ENCODE measurements at regions not wholly inside any gene's neighbourhood (a gene's known extent, or its start where the extent isn't known, plus 50 kb on each side); places are given as distances from the start of the nearest gene placed in this dataset.

GRCh38 chr11:122394313-122394712 lies 261.2 kb upstream of the UBASH3B start:
- DNase-seq: no peak

DNA sequence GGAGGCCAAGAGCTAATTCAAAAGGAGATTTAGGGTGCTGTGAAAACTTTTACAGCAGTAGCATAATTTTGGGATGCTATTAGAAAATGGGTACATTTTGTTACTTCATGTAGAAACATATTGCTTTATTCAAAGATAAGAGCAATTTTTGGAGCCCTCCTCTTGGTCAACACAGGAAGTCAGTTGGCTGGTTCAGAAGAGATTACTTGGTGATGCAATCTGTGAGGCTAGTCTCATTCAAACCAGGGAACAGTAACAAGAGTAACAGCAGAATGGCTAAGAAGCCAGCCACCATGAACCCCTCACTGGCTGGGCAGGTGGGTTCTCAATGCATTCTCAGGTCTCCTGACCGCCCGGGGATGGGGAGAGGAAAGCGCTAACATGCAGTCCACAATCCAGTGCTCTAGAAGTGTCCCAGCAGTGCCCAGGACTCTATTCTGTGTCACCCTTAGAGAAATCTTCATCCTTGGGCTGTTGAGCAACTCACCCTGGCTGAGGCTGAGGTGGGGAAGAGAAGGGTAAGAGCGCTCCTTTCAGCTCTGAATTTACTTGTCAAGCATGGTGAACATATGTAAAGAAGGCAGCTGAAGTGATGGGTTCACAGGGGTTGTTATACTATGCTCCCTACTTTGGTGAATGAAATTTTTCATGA lies 262.2 kb upstream of the UBASH3B start:
- no peak for DNase-seq

- no peak for DNase-seq
Measured at GRCh38 chr11:122392508-122392907, 263.0 kb upstream of the UBASH3B start.

- DNase-seq: no peak
Measured at GRCh38 chr11:122391049-122391448, 264.5 kb upstream of the UBASH3B start.

- DNase-seq: no peak
Measured at GRCh38 chr11:122383186-122383585, 267.2 kb upstream of the BLID start.

DNA sequence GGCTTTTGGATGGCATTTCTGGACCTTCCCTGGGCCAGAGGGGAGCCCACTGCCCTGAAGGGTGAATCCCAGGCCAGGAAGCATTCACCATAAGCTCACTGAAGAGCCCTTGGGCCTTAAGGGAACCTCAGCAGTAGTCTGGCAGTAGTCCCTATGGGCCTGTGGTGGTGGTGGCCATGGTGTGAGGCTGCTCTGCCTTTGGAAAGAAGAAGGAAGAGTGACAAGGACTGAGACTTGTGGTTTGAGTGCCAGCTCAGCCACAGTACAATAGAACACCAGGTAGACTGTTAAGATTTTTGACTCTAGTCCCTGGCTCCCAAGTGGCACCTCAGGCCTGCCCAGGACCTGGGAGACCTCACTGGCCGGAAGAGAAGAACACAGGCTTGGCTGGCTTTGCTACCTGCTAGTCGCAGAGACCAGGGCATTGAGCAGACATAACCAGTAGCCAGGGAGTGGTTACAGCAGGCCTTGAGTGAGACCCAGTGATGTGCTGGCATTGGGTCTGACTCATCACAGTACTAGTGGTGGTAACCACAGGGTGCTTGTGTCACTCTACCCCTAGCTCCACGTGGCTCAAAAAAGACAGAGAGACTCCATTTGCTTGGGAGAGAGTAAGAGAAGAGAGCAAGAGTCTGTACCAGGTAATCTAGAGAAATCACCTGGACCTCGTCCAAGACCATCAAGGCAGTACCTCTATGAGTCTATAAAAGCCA lies 259.8 kb upstream of the BLID start:
- DNase-seq: no peak

GRCh38 chr11:122368796-122369195 lies 252.8 kb upstream of the BLID start:
- DNase-seq: no peak

GRCh38 chr11:122367809-122368231 lies 251.8 kb upstream of the BLID start:
- DNase-seq: no peak

- DNase-seq: no peak
Measured at GRCh38 chr11:122365610-122366360, 249.8 kb upstream of the BLID start.

DNA sequence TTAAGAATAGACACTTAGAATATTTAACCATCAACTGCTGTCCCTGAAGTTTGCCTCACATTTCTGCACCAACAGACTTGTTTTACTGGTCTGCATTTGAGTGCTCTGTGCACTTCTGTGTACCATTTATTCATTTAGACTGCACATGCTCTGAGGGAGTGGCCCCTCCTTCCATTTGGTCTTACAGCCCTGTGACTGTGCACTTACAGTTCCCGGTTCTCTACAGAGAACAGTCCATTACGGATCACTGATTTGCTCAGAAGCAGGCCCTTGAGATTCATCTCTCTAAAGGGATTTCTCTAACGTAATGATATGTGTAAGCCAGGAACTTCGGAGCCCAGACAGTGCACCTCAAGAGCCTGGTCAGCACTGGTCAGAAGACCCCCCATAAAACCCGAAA lies 247.3 kb upstream of the BLID start:
- no peak for DNase-seq

GRCh38 chr11:122362381-122362780 lies 246.4 kb upstream of the BLID start:
- no peak for DNase-seq

DNA sequence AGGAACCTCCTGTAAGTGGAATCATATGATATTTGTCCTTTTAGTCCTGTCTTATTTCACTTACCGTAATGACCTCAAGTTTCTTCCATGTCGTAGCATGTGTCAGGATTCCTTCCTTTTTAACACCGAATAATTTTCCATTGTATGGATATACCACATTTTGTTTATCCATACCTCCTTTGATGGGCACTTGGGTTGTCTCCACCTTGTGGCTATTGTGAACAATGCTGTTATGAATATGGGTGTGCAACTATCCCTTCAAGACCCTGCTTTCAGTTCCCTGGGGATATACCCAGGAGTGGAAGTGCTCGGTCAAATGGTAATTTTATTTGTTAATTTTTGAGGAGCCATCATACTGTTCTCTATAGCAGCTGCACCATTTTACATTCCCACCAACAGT lies 244.9 kb upstream of the BLID start:
- DNase-seq: no peak

DNA sequence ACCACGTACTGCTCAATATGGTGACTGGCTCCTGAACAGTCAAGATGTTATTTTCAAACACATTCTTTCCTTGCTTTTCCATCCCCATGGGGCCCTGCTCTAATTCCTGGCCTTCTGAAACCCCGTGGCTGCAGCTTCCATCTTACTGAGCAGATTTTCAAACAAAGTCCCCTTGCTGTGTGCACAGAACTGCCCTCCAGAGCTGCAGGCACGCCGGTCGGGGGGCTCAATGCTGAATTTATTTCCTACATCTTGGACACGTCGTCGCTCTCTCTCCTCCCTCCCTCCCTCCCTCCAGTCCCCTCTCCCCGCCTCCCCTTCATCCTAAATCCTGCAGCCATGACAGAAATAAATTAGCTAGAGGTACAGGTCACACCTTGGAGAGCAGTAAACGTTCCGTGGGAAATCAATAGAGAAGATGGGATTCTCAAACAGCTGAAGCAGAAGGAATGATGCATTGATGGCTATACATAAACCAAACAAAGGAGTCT lies 243.1 kb upstream of the BLID start:
- DNase-seq: no peak

DNA sequence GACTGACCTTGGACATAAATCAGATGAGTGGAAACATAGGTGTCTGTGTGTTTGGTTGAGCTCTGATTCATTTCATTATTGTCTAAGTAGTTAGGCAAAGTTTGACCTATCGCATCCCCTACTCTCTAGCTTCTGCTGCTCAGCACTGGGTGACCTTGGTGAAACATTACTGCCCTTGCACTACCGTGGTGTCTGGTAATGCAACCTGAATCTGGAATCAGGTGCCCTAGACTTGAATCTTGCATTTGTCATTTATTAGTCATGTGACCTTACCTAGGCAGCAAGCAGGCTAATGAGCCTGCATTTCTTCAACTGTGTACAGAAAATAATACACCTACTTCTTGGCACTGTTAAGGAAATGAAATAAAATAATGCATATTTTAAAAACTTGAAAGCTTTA lies 242.3 kb upstream of the BLID start:
- DNase-seq: no peak

DNA sequence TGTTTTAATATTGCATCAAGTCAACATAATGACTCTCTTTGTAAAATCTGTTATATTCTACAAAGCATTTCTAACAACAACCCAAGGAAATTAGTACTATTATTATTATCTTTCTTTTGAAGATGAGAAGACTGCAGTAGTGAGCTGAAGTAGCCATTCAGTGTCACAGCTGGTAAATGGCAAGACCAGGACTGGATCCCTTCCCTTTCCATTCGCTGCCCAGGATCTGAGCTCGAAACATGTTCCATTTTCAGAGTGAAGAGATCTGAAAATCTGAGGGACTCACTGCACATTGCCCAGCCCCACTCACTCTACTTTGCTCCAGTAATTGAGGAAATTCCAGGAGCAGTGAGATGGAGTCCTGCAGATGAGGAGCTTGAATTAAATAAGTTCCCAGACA lies 240.0 kb upstream of the BLID start:
- no peak for DNase-seq

GRCh38 chr11:122354025-122354697 lies 238.1 kb upstream of the BLID start:
- no peak for DNase-seq

- no peak for DNase-seq
Measured at GRCh38 chr11:122353561-122353960, 237.5 kb upstream of the BLID start.

DNA sequence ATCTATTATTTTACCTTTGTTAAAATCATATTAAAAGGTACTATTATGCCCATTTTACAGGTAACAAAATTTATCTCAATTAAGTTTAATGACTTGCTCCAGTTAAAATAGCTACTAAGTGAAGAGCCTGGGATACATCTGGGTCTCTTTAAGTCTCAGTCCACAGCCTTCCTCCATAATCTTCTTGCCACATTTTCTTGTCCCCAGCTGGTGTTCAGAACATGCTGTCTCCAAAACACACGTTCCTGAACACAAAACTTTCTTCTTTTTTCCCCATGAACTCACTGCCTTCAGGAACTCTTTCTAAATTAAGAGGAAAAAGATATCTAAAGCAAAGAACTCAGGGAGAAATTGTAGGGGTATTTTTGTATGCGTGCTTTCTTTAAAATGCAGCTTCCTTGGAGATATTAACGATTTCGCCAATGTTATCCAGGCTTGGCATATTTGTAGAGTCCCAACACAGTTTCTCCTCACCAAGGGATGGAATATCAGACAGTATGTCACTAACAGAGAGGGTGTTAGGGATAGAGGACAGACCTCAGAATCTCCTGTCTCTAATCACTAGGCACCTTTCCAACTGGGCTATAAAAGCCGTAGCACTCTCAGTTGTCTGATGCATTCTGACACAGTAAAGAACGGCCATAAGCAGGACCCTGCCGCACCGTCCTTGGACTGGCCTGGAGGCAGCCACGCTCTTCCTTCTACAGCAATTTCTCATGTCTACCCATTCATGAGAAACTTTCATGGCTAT lies 232.8 kb upstream of the BLID start:
- no peak for DNase-seq

DNA sequence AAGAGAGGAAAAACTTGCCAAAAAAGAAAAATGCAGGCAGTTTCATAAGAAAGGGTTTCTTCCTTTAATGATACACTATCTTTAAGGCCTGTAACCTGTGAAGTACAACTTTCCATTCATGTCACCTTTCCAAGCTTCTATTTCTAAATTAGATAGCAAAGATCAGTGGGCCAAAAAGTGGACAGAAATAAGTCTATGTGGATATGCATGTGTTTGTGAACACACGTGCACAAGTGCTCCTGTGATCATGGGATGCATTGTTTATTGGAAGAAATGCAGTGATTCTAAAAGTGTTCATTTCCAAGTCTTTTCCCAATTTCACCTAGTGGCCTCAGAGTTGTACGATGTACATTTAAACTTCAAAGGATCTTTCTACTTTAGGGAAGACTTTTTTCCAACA lies 230.0 kb upstream of the BLID start:
- no peak for DNase-seq

- no peak for DNase-seq
Measured at GRCh38 chr11:122345586-122345985, 229.6 kb upstream of the BLID start.

DNA sequence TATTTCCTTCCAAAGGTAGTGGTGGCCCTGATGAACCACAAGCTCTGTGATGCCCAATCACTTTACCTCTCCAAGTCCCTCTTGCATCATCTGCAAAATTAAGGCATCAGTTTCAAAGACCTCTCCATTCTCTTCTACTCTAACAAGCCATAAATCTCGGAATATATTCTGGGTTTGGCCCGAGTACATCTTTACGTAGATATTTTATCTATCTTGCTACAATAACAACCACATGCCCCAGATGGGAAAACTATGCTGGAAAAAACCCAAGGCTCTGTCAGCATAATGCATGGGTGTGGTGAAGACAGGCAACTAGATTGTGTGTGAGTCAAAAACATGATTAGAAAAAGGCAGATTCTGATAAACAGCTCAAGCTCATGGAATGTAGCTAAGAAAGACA lies 228.2 kb upstream of the BLID start:
- DNase-seq: no peak

DNA sequence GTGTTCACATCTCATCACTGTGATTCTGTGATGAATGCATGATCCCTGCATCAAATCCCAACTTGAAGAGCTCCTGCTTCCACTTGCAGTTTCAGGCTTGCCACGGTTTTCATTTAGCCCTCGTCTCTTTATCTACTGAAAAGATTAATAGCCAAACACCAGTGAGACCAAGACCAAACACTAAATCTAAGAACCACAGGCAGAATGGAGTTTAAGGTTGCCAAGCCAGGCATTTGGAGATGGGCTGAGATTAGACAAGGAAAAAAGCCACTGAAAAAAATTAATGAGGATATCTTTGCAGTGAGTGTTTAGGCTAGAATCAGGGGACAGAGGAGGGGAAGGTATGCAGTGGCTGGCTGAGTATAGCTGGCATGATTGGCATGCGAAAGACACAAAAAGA lies 227.2 kb upstream of the BLID start:
- no peak for DNase-seq
